GM19467 (cell line): ENCODE measurements at regions not wholly inside any gene's neighbourhood (a gene's known extent, or its start where the extent isn't known, plus 50 kb on each side); places are given as distances from the start of the nearest gene placed in this dataset.

Experiments used
- ATAC-seq: cut with Tn5 transposase; IDR thresholded peaks from one replicate; pipeline ENCODE4 v1.9.1; 2021; ENCODE audit warnings: mild to moderate bottlenecking, moderate library complexity; ENCODE audit not compliant: unreplicated experiment

DNA sequence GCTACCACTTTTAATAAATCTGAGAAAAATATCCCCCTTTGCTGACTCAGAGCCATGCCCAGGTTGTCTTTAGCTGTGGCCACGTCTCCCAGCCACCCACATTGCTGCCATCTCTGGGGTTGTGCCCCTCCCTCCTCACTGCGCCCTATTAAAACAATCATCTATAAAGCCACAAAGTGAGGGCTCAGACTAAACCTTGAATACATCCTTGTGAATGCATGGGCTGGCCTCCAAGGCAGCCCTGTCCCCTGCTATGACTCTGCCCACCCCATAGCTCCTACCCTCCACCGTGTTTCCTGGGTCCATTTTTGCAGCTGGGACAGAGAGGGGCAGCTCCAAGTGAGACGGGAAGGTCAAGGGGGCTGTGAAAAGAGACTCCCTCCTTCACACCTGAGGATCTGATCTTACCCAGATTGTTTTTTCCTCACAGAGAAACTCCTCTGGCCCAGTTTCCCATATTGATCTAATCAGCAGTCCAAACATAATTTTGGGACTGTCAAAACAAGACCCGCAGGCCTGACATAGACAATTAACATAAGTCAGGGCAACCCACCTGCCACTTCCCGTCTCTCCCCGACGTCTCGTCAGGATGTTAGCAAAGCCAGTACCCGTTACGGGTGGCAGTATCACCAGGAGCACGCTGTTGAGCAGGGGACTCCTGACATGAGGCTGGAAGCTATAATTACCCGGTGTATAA lies 199.0 kb downstream of the KATNAL1 start:
- ATAC-seq: no peak

GRCh38 chr13:30107521-30108136 lies 199.7 kb downstream of the KATNAL1 start:
- no peak for ATAC-seq

- ATAC-seq: no peak
Observed at GRCh38 chr13:30107121-30107520, 200.2 kb downstream of the KATNAL1 start.

DNA sequence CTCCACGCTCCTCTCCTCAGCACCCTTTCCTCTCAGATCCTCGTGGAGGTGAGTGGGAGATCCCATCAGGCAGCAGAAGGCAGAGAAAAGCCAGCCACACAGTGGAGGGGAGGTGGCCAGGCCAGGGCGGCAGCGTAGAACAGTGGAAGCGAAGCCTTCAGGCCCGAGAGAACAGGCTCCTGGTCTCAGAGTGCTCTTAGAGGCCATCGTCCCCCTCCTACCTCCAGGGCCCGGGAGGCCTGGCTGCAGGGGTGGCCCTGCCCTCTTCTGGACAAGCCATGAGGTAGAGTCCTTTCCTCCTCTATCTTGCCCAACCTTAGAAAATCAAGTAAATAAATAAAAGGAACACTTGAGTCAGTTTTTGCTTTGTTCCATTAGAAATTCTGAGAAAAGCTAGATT lies 202.0 kb downstream of the KATNAL1 start:
- no peak for ATAC-seq

GRCh38 chr13:30103161-30103840 lies 204.1 kb downstream of the KATNAL1 start:
- no peak for ATAC-seq

DNA sequence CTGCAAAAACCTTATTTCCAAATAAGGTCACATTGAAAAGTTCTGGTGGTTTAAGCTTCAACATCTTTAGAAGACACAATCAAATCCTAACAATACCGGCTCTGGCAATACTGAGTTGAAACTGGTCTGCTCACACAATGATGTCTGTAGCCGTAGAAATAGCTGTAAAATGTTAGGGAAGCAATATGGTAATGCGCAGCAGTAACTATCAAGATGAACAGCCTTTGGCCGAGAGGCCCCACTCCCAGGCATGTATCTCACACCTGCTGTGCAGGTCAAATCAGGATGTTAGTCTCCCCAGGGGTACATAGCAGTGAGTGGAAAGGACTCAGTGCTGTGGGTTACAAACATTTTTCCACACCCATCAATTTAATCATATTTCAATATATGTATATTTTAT lies 207.1 kb downstream of the KATNAL1 start:
- ATAC-seq: no peak

DNA sequence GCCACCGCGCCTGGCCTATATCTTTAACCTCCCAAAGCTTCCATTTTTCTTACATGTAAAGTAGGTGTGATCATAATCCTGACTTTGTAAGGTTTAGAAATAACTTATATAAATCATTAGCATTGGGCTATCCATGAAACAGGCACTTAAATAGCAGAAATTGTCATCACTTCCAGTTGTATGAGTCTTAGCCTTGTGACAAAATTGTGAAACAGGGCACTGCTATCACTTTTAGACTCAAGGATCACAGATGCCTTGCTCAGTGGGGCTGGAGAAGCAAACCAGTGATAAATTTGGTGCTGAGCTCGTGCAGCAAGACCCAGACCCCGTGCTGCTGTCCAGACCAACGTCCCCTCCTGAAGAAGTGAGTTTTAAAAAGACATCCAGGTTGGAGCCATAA lies 209.7 kb downstream of the KATNAL1 start:
- no peak for ATAC-seq

GRCh38 chr13:30097089-30097488 lies 210.3 kb downstream of the KATNAL1 start:
- ATAC-seq: no peak

GRCh38 chr13:30094015-30094414 lies 213.3 kb downstream of the KATNAL1 start:
- ATAC-seq: no peak

DNA sequence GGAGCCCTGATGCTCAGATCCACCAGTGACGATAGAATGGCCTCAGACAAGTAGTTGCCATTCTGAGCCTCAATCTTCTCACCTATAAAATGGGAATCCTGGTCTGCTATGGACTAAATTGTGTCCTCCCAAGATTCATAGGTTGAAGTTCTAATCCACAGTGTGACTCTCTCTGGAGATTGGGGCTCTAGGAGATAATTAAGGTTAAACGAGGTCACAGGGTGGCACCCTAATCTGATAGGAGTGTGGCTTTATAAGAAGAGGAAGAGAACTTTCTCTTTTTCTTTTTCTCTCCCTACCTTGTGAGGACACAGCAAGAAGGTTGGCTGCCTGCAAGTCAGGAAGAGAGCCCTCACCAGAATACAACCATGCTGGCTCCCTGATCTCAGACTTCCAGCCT lies 214.1 kb downstream of the KATNAL1 start:
- no peak for ATAC-seq

DNA sequence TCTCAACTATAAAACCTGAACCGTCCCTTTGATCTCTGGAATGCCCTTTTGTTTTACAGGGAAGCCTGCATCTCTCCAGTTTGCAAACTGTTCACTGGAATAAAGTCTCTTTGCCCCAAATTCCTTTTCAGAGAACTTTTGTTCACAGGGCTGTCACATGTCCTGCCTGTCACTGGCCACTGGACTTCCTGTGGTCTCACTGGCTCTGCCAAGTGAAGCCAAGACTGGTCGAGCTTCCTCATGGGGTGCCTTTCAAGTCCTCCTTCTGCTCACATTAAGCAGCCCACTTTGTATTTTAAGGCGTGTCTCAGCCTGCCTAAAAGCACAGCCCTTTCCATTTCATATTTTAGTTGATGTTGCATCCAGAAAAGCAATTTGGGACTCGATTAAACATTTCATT lies 215.7 kb downstream of the KATNAL1 start:
- ATAC-seq: no peak

DNA sequence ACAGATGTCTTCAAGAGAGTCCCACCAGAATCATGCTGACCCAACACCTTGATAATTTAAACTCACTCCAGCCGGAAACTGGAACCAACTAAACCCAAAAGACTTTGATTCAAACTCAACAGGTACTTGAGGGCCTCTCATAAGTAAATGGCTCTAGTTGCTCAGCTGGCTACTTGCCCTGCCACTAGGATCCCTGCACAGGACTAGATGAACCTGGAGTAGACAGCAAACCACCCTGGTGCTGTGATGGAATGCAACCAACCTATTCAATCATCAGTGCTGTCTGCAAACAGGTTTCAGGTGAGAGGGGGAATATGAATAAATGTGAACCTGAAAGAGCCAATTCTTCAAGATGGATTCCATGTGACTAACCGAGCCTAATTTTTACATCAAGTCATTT lies 216.3 kb downstream of the KATNAL1 start:
- ATAC-seq: no peak

GRCh38 chr13:30088312-30088855 lies 219.0 kb downstream of the KATNAL1 start:
- ATAC-seq: no peak

DNA sequence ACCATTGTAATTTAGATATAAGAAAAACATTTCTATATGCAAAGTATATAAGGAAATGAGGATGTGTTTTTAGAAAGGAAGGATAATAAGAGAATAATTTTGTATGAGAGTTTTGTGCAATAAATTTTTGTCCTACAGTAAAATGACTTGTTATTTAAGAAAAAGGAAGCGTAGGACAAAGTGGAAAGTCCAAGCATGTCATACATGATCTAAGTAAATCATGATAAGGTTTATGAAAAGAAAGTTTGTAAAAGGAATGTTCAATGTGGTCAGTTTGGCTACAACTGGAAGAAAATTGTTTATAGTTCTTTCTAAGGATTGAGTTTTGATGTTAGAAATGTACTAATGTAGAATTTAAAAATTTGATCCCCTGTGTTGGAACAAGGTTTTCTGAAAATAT lies 222.3 kb downstream of the KATNAL1 start:
- no peak for ATAC-seq

- no peak for ATAC-seq
Observed at GRCh38 chr13:30082391-30082790, 225.0 kb downstream of the KATNAL1 start.

DNA sequence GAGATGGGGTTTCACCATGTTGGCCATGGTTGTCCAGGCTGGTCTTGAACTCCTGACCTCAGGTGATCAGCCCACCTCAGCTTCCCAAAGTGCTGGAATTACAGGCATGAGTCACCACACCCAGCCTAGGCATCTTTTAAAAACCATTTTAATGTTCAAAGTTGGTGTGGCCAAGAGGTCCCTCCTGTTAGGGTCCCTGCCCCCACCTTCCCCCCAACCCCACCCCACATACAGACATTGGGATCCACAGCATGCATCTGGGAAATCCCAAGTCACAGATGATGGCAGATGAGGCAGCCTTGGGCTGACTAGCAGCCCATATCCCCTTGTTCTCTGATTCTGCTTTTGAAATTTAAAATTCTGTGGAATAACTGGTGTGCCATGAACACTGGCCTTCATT lies 226.0 kb downstream of the KATNAL1 start:
- ATAC-seq: no peak

DNA sequence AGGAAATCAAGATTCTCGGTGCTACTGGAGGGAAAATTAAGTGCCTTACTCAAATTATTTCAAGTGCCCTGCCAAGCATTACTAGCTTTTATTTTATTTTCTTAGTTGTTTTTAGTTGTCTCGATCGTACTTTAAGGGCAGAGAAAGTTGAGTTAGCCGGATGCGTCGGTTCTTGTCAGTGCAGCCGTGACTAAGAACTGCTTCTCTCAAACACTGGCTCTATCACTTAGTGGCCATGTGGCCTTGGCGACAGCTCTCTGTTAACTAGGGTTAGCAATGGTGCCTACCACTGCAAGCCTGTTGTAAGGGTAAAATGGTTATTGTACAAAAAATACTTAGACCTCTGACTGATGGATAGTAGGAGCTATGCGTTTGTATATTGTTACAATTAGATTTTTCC lies 227.8 kb downstream of the KATNAL1 start:
- no peak for ATAC-seq

- no peak for ATAC-seq
Observed at GRCh38 chr13:30078059-30078458, 227.6 kb upstream of the UBL3 start.

DNA sequence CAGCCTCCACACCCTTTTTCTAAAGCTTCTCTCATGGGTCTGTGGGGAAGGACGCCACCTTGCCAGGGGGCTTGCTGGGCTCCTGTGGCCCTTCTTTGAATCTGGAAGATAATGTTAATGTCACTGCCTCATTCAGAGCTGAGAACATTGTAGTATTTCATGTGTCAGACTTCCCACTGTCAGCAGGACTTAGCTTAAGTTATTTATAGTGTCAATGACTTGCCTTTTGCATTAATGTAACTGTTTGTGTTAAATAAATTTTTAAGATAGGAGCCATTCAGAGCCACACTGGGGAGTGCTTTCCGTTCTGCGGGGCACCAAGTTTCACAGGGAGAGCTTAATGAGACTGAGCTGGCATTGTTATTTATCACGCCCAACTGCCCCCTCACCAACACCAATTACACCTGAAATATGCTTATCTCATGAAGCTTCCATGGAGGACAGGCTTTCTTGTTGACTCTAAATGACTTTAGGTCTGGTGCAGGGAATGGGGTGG lies 226.9 kb upstream of the UBL3 start:
- ATAC-seq: no peak

GRCh38 chr13:30074955-30075614 lies 224.7 kb upstream of the UBL3 start:
- no peak for ATAC-seq

GRCh38 chr13:30074431-30074830 lies 224.0 kb upstream of the UBL3 start:
- no peak for ATAC-seq
